Endodermal cell (in vitro differentiated cells): ENCODE measurements at regions not wholly inside any gene's neighbourhood (a gene's known extent, or its start where the extent isn't known, plus 50 kb on each side); places are given as distances from the start of the nearest gene placed in this dataset.

Experiments used
- DNase-seq: peaks from one replicate; pipeline ENCODE4 v3.0.0-alpha.2; 2017
- H3K27ac ChIP-seq: 2 replicates; pipeline ENCODE4 v1.5.1; 2013; ENCODE audit warnings: mild to moderate bottlenecking, low read depth, low read length, moderate library complexity
- H3K27me3 ChIP-seq: 2 replicates; pipeline ENCODE4 v1.6.1; 2013; ENCODE audit warnings: mild to moderate bottlenecking, low read length, moderate library complexity; ENCODE audit not compliant: insufficient read depth, control insufficient read depth, poor library complexity, severe bottlenecking
- H3K36me3 ChIP-seq: 2 replicates; pipeline ENCODE4 v1.7.0; 2013; ENCODE audit warnings: mild to moderate bottlenecking, low read length, moderate library complexity; ENCODE audit not compliant: control insufficient read depth, insufficient read depth
- H3K4me1 ChIP-seq: one replicate; pipeline ENCODE4 v1.7.0; 2013; ENCODE audit warnings: low read length; ENCODE audit not compliant: control insufficient read depth, insufficient read depth
- H3K4me3 ChIP-seq: 2 replicates; pipeline ENCODE4 v1.5.1; 2013; ENCODE audit warnings: mild to moderate bottlenecking, low read length, moderate library complexity
- H3K9ac ChIP-seq: 2 replicates; pipeline ENCODE4 v1.6.1; 2013; ENCODE audit warnings: mild to moderate bottlenecking, low read length, moderate library complexity; ENCODE audit not compliant: poor library complexity, severe bottlenecking; ENCODE audit errors: extremely low read depth
- H3K9me3 ChIP-seq: 2 replicates; pipeline ENCODE4 v1.6.1; 2013; ENCODE audit warnings: mild to moderate bottlenecking, low read length, moderate library complexity; ENCODE audit not compliant: control insufficient read depth
- H3K27ac Mint-ChIP-seq: 2 replicates; pipeline ENCODE4 v1.8.0; 2020; ENCODE audit warnings: mixed read lengths
- H3K27me3 Mint-ChIP-seq: 2 replicates; pipeline ENCODE4 v1.8.0; 2021; ENCODE audit warnings: mild to moderate bottlenecking, mixed read lengths; ENCODE audit not compliant: insufficient read depth
- H3K36me3 Mint-ChIP-seq: 2 replicates; pipeline ENCODE4 v1.8.0; 2020; ENCODE audit warnings: low read depth, mixed read lengths
- H3K4me1 Mint-ChIP-seq: 2 replicates; pipeline ENCODE4 v1.8.0; 2020; ENCODE audit warnings: mixed read lengths
- H3K4me3 Mint-ChIP-seq: 2 replicates; pipeline ENCODE4 v1.8.0; 2020; ENCODE audit warnings: mild to moderate bottlenecking, moderate library complexity, mixed read lengths
- H3K9me3 Mint-ChIP-seq: 2 replicates; pipeline ENCODE4 v1.8.0; 2020; ENCODE audit warnings: mild to moderate bottlenecking, mixed read lengths
- WGBS, 2 experiments: methylation state at CpG; one replicate each; pipeline versions ENCODE4 v1.1.5 to v1.1.7; 2013; ENCODE audit warnings: missing lambda C conversion rate in 2 of 2, mixed read lengths in 1 of 2; ENCODE audit not compliant: insufficient coverage in 1 of 2, insufficient read length in 1 of 2; 5-methylcytosine and 5-hydroxymethylcytosine counted together
- TF ChIP-seq, protein P1 (sequence below): fragments of 200-600 bp; sonication (generic); conservative IDR thresholded peaks from 2 replicates; pipeline ENCODE4 v1.5.0; 2021; ENCODE audit warnings: antibody characterized with exemption, mild to moderate bottlenecking

DNA sequence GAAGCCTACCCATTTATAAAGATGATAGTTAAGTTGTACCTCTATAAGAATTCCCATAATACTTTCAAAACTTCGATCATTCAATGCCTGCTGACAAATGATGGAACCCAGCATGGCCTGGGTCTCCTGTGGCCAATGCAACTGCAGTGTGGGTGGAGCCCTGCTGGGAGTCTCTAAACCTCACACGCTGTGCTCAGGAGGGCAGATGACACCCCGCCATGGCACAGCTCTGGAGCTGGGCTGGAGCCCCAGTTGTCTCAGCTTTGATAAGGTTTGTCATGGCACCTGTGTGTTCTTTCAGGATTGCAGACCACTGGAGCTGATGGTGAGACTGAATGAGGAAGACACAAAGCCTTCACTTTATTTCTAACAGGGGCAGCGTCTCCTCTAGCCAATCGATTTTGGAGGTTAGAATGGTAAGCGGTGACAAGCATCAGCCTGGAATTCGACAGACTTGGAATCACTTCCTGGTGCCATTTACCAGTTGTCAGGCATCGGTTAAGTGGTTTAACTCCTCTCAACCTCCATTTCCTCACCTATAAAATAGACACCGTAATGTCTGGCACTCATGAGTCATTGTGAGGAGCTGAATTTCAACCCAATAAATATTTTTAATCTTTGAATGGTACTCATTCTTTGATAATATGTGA, 383.6 kb upstream of the SALL3 start:
- Mint-ChIP-seq H3K9me3 (peaks cover 24% of the 10 kb centered on the region), H3K4me1 (no peaks in the 10 kb centered on the region), H3K27me3 (no peaks in the 10 kb centered on the region), H3K36me3 (no peaks in the 10 kb centered on the region), H3K27ac (no peak overlapping the region), H3K4me3 (no peak overlapping the region)
- TF ChIP-seq, protein P1, sequence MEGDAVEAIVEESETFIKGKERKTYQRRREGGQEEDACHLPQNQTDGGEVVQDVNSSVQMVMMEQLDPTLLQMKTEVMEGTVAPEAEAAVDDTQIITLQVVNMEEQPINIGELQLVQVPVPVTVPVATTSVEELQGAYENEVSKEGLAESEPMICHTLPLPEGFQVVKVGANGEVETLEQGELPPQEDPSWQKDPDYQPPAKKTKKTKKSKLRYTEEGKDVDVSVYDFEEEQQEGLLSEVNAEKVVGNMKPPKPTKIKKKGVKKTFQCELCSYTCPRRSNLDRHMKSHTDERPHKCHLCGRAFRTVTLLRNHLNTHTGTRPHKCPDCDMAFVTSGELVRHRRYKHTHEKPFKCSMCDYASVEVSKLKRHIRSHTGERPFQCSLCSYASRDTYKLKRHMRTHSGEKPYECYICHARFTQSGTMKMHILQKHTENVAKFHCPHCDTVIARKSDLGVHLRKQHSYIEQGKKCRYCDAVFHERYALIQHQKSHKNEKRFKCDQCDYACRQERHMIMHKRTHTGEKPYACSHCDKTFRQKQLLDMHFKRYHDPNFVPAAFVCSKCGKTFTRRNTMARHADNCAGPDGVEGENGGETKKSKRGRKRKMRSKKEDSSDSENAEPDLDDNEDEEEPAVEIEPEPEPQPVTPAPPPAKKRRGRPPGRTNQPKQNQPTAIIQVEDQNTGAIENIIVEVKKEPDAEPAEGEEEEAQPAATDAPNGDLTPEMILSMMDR, result no peak
- Histone ChIP-seq H3K9me3 (peaks cover 14% of the 10 kb centered on the region), H3K4me1 (no peaks in the 10 kb centered on the region), H3K27me3 (no peaks in the 10 kb centered on the region), H3K4me3 (no peak overlapping the region), H3K9ac (no peak overlapping the region), H3K27ac (no peak overlapping the region), H3K36me3 (no peaks in the 10 kb centered on the region)
- WGBS, 2 experiments, result 75 to 84% methylated on average over 5 to 9 of the region's 9 CpGs
- no peak for DNase-seq

DNA sequence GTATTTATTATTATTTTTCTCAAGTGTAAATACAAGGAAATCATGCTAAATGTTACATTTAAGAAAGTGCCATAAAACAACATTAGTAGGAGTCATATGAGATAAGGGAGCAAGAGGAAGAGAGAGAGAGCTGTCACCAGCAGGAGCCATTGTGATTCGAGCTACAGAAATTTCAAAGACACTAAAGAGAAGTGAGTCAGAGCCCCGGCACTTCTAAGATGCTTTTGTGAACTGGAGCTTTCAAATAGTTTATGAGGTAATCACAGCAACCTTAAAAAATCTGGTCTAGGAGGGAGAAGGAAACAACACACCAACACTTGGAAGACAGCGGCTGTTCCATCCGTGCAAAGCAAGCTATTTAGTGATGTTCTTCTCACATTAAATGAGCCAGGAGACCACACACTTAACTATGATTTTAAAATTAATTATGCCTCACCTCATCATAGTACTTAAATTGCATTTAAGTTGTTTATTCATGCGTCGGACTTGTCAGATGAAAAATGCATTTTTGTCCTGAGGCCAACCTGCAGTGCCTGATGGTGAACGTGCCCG, 382.7 kb upstream of the SALL3 start:
- DNase-seq, result no peak
- Mint-ChIP-seq H3K4me3 (no peak overlapping the region), H3K27ac (no peak overlapping the region), H3K4me1 (no peaks in the 10 kb centered on the region), H3K9me3 (peaks cover 20% of the 10 kb centered on the region), H3K36me3 (no peaks in the 10 kb centered on the region), H3K27me3 (no peaks in the 10 kb centered on the region)
- peaks cover 14% of the 10 kb centered on the region for H3K9me3 ChIP-seq
- H3K9ac ChIP-seq, result no peak overlapping the region
- no peak overlapping the region for H3K4me3 ChIP-seq
- H3K36me3 ChIP-seq, result no peaks in the 10 kb centered on the region
- TF ChIP-seq, protein P1, result no peak
- WGBS, 2 experiments, result 28 to 63% methylated on average over 6 to 8 of the region's 8 CpGs
- no peaks in the 10 kb centered on the region for H3K4me1 ChIP-seq
- H3K27me3 ChIP-seq, result no peaks in the 10 kb centered on the region
- H3K27ac ChIP-seq, result no peak overlapping the region

DNA sequence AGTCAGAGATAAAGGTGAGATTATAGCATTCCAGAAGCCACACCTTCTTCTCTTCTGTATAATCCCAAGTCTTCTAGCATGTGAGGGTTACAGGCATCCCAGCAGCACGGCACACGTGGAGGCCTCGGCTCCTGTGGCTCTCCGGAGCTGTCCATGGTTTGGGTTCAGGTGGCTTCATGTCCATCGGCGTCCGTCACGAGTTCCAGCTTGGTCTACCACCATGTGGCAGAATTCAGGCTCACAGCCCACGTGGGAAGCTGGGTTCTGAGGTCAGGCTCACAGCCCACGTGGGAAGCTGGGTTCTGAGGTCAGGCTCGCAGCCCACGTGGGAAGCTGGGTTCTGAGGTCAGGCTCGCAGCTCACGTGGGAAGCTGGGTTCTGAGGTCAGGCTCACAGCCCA, 378.3 kb upstream of the SALL3 start:
- no peaks in the 10 kb centered on the region for H3K4me1 Mint-ChIP-seq

More for the DNA sequence above, 378.3 kb upstream of the SALL3 start:
- H3K27ac Mint-ChIP-seq, result no peak overlapping the region
- Histone ChIP-seq H3K9ac (no peak overlapping the region), H3K27me3 (no peaks in the 10 kb centered on the region), H3K4me3 (no peak overlapping the region), H3K27ac (no peak overlapping the region), H3K4me1 (no peaks in the 10 kb centered on the region), H3K36me3 (no peaks in the 10 kb centered on the region), H3K9me3 (no peaks in the 10 kb centered on the region)
- H3K27me3 Mint-ChIP-seq, result no peaks in the 10 kb centered on the region
- DNase-seq, result peak; percentile 53
- WGBS, 2 experiments, result 92% methylated on average over 11 to 14 of the region's 14 CpGs
- H3K9me3 Mint-ChIP-seq, result no peaks in the 10 kb centered on the region
- no peak overlapping the region for H3K4me3 Mint-ChIP-seq
- H3K36me3 Mint-ChIP-seq, result no peaks in the 10 kb centered on the region
- TF ChIP-seq, protein P1, result no peak
